Activated T-cell treated with anti-CD3 and anti-CD28 coated beads for 24 hours (primary cell): ENCODE measurements at regions not wholly inside any gene's neighbourhood (a gene's known extent, or its start where the extent isn't known, plus 50 kb on each side); places are given as distances from the start of the nearest gene placed in this dataset.

Experiments used
- DNase-seq: peaks from one replicate; pipeline ENCODE4 v3.0.0-alpha.2; 2020; ENCODE audit warnings: low read depth

GRCh38 chr1:22317231-22317919 lies 134.3 kb upstream of the ZBTB40 start:
- no peak for DNase-seq

- no peak for DNase-seq
These were observed 133.8 kb upstream of the ZBTB40 start for GRCh38 chr1:22317920-22318243.

- DNase-seq, result no peak
These were observed 133.2 kb upstream of the ZBTB40 start for GRCh38 chr1:22318279-22318981.

GRCh38 chr1:22319608-22320007 lies 132.0 kb upstream of the ZBTB40 start:
- DNase-seq, result no peak

GRCh38 chr1:22320587-22321344 lies 130.9 kb upstream of the ZBTB40 start:
- no peak for DNase-seq

GRCh38 chr1:22321917-22322316 lies 129.7 kb upstream of the ZBTB40 start:
- DNase-seq, result no peak

GRCh38 chr1:22323141-22323845 lies 128.4 kb upstream of the ZBTB40 start:
- no peak for DNase-seq

- DNase-seq, result no peak
These were observed 127.7 kb upstream of the ZBTB40 start for GRCh38 chr1:22323846-22324504.

- no peak for DNase-seq
These were observed 125.9 kb upstream of the ZBTB40 start for GRCh38 chr1:22325531-22326371.

- no peak for DNase-seq
These were observed 125.2 kb upstream of the ZBTB40 start for GRCh38 chr1:22326372-22326915.

GRCh38 chr1:22326931-22327330 lies 124.7 kb upstream of the ZBTB40 start:
- DNase-seq, result no peak

- DNase-seq, result no peak
These were observed 124.2 kb upstream of the ZBTB40 start for GRCh38 chr1:22327411-22327810.

- DNase-seq, result no peak
These were observed 123.1 kb upstream of the ZBTB40 start for GRCh38 chr1:22328331-22329147.

GRCh38 chr1:22329148-22329515 lies 122.5 kb upstream of the ZBTB40 start:
- no peak for DNase-seq

GRCh38 chr1:22330092-22330759 lies 121.4 kb upstream of the ZBTB40 start:
- DNase-seq, result no peak

- DNase-seq, result no peak
These were observed 120.9 kb upstream of the ZBTB40 start for GRCh38 chr1:22330760-22331119.

GRCh38 chr1:22331618-22332423 lies 119.8 kb upstream of the ZBTB40 start:
- no peak for DNase-seq

GRCh38 chr1:22332424-22332717 lies 119.3 kb upstream of the ZBTB40 start:
- DNase-seq, result no peak
